GM23338 (cell line): ENCODE measurements at regions not wholly inside any gene's neighbourhood (a gene's known extent, or its start where the extent isn't known, plus 50 kb on each side); places are given as distances from the start of the nearest gene placed in this dataset.

Source experiments
- CREB1 ChIP-seq: fragments of 250-450 bp; sonication (Bioruptor Pico); IDR thresholded peaks from 2 replicates; pipeline ENCODE4 v1.5.0; 2020; ENCODE audit warnings: low read depth, mild to moderate bottlenecking, moderate library complexity
- CTCF ChIP-seq, 2 experiments: fragments of 200-600 bp in 1 of 2; sonication (generic) in 1 of 2; conservative IDR thresholded peaks; 2 replicates each; pipeline versions ENCODE4 v1.5.1 to v1.6.1; 2016 to 2017; ENCODE audit warnings: antibody characterized with exemption in 2 of 2, low read depth in 2 of 2, mild to moderate bottlenecking in 2 of 2, moderate library complexity in 1 of 2
- ETS1 ChIP-seq: IDR thresholded peaks from 2 replicates; pipeline ENCODE4 v1.6.1; 2016; ENCODE audit warnings: antibody characterized with exemption
- EZH2 ChIP-seq: fragments of 200-600 bp; sonication (generic); IDR thresholded peaks from one replicate; pipeline ENCODE4 v1.8.0; 2017; ENCODE audit warnings: antibody characterized with exemption, mild to moderate bottlenecking, low read depth; ENCODE audit not compliant: unreplicated experiment
- EZH2phosphoT487 ChIP-seq: fragments of 200-600 bp; sonication (generic); IDR thresholded peaks from one replicate; pipeline ENCODE4 v1.8.1; 2018; ENCODE audit warnings: antibody characterized with exemption; ENCODE audit not compliant: unreplicated experiment
- NANOG ChIP-seq: IDR thresholded peaks from 2 replicates; pipeline ENCODE4 v1.6.1; 2016; ENCODE audit warnings: antibody characterized with exemption, borderline replicate concordance
- POLR2AphosphoS5 ChIP-seq: IDR thresholded peaks from 2 replicates; pipeline ENCODE4 v1.6.1; 2016; ENCODE audit warnings: antibody characterized with exemption, low read depth
- REST ChIP-seq: IDR thresholded peaks from one replicate; pipeline ENCODE4 v1.6.1; 2018; ENCODE audit warnings: antibody characterized with exemption; ENCODE audit not compliant: unreplicated experiment
- ZNF331 ChIP-seq: fragments of 250-450 bp; sonication (Bioruptor Pico); IDR thresholded peaks from 2 replicates; pipeline ENCODE4 v1.5.0; 2020; ENCODE audit warnings: low read depth, mild to moderate bottlenecking, moderate library complexity

GRCh38 chr3:70433091-70433490, 120.7 kb upstream of the MDFIC2 start:
- TF ChIP-seq CTCF (conservative IDR thresholded peaks at IDR 0.05; ENCODE audit: low read depth in 2 of 2) (no peak), EZH2 (no peak), REST (no peak), POLR2AphosphoS5 (no peak), EZH2phosphoT487 (no peak), CREB1 (no peak), ETS1 (no peak), NANOG (no peak), ZNF331 (CRISPR knock-in tag) (no peak)
